Neural crest cell (in vitro differentiated cells): ENCODE measurements at regions not wholly inside any gene's neighbourhood (a gene's known extent, or its start where the extent isn't known, plus 50 kb on each side); places are given as distances from the start of the nearest gene placed in this dataset.

Experiments
- DNase-seq: peaks from one replicate; pipeline ENCODE4 v3.0.0; 2021; ENCODE audit warnings: low read depth, mixed read lengths, low spot score
- H3K27ac Mint-ChIP-seq: one replicate; pipeline ENCODE4 v1.8.0; 2021; ENCODE audit warnings: mild to moderate bottlenecking, mixed read lengths; ENCODE audit not compliant: unreplicated experiment
- H3K27me3 Mint-ChIP-seq: 2 replicates; pipeline ENCODE4 v1.8.0; 2021; ENCODE audit warnings: low read depth, mild to moderate bottlenecking, mixed read lengths
- H3K36me3 Mint-ChIP-seq: 2 replicates; pipeline ENCODE4 v1.8.0; 2021; ENCODE audit warnings: low read depth, mild to moderate bottlenecking, mixed read lengths
- H3K4me1 Mint-ChIP-seq: 2 replicates; pipeline ENCODE4 v1.8.0; 2021; ENCODE audit warnings: mixed read lengths
- H3K4me3 Mint-ChIP-seq: one replicate; pipeline ENCODE4 v1.8.0; 2021; ENCODE audit warnings: mild to moderate bottlenecking, mixed read lengths
- H3K9me3 Mint-ChIP-seq: 2 replicates; pipeline ENCODE4 v1.8.0; 2021; ENCODE audit warnings: mixed read lengths
- CTCF ChIP-seq: fragments of 200-600 bp; sonication (generic); conservative IDR thresholded peaks from 2 replicates; pipeline ENCODE4 v1.5.0; 2021; ENCODE audit warnings: antibody characterized with exemption, mild to moderate bottlenecking

GRCh38 chr9:115900698-115901097 is 252.9 kb upstream of the PAPPA start:
- H3K9me3 Mint-ChIP-seq, result no peaks in the 10 kb centered on the region
- no peaks in the 10 kb centered on the region for H3K4me1 Mint-ChIP-seq
- H3K27me3 Mint-ChIP-seq, result no peaks in the 10 kb centered on the region
- H3K36me3 Mint-ChIP-seq, result no peaks in the 10 kb centered on the region
- no peak overlapping the region for H3K4me3 Mint-ChIP-seq
- no peak for DNase-seq
- no peak for TF ChIP-seq CTCF
- no peak overlapping the region for H3K27ac Mint-ChIP-seq

- TF ChIP-seq CTCF, result no peak
- no peaks in the 10 kb centered on the region for H3K4me1 Mint-ChIP-seq
- H3K27me3 Mint-ChIP-seq, result no peaks in the 10 kb centered on the region
- DNase-seq, result no peak
- H3K36me3 Mint-ChIP-seq, result no peaks in the 10 kb centered on the region
- H3K4me3 Mint-ChIP-seq, result no peak overlapping the region
- H3K9me3 Mint-ChIP-seq, result no peaks in the 10 kb centered on the region
- no peak overlapping the region for H3K27ac Mint-ChIP-seq
Measured at GRCh38 chr9:115910959-115911358, 242.6 kb upstream of the PAPPA start.

GRCh38 chr9:115912086-115912485 is 241.5 kb upstream of the PAPPA start:
- H3K4me3 Mint-ChIP-seq, result no peak overlapping the region
- no peaks in the 10 kb centered on the region for H3K36me3 Mint-ChIP-seq
- no peak for TF ChIP-seq CTCF
- H3K27me3 Mint-ChIP-seq, result no peaks in the 10 kb centered on the region
- H3K9me3 Mint-ChIP-seq, result peaks cover 3% of the 10 kb centered on the region
- H3K27ac Mint-ChIP-seq, result no peak overlapping the region
- no peak for DNase-seq
- no peaks in the 10 kb centered on the region for H3K4me1 Mint-ChIP-seq

- no peaks in the 10 kb centered on the region for H3K27me3 Mint-ChIP-seq
- TF ChIP-seq CTCF, result no peak
- peaks cover 3% of the 10 kb centered on the region for H3K9me3 Mint-ChIP-seq
- no peak overlapping the region for H3K4me3 Mint-ChIP-seq
- H3K27ac Mint-ChIP-seq, result no peak overlapping the region
- DNase-seq, result no peak
- H3K36me3 Mint-ChIP-seq, result no peaks in the 10 kb centered on the region
- H3K4me1 Mint-ChIP-seq, result no peaks in the 10 kb centered on the region
Measured at GRCh38 chr9:115913696-115914095, 239.9 kb upstream of the PAPPA start.

GRCh38 chr9:115914291-115914690 is 239.3 kb upstream of the PAPPA start:
- no peaks in the 10 kb centered on the region for H3K4me1 Mint-ChIP-seq

More at GRCh38 chr9:115914291-115914690, 239.3 kb upstream of the PAPPA start:
- no peaks in the 10 kb centered on the region for H3K27me3 Mint-ChIP-seq
- TF ChIP-seq CTCF, result no peak
- no peak for DNase-seq
- no peak overlapping the region for H3K4me3 Mint-ChIP-seq
- H3K27ac Mint-ChIP-seq, result no peak overlapping the region
- H3K9me3 Mint-ChIP-seq, result peaks cover 3% of the 10 kb centered on the region
- no peaks in the 10 kb centered on the region for H3K36me3 Mint-ChIP-seq
